ENCODE measurements at regions not wholly inside any gene's neighbourhood (a gene's known extent, or its start where the extent isn't known, plus 50 kb on each side); places are given as distances from the start of the nearest gene placed in this dataset.

- Histone ChIP-seq H3K4me3 (ENCODE audit: low read depth in 2 of 2, low read length in 1 of 2) (no peak overlapping the region), H2AFZ (ENCODE audit: low read depth) (no peak overlapping the region), H3K9me3 (no peaks in the 10 kb centered on the region), H3K36me3 (replicated peaks in 1 of 2; ENCODE audit: control insufficient read depth in 1 of 2, insufficient read depth in 2 of 2, low read length in 1 of 2) (no peaks in the 10 kb centered on the region), H3K4me1 (ENCODE audit: control insufficient read depth in 1 of 2, insufficient read depth in 2 of 2, low read depth in 1 of 2, low read length in 1 of 2) (no peaks in the 10 kb centered on the region), H3K9me2 (no peaks in the 10 kb centered on the region), H3K9ac (no peak overlapping the region), H4K20me1 (ENCODE audit: insufficient read depth) (no peaks in the 10 kb centered on the region), H3K27ac (ENCODE audit: low read depth in 2 of 2, low read length in 1 of 2) (no peak overlapping the region), H3K4me2 (no peak overlapping the region), H3K79me2 (ENCODE audit: insufficient read depth) (no peaks in the 10 kb centered on the region), H3F3A (replicated peaks; ENCODE audit: insufficient read depth) (no peaks in the 10 kb centered on the region), H3K27me3 (ENCODE audit: insufficient read depth) (no peaks in the 10 kb centered on the region)
- ChIA-PET POLR2A (no interaction called here), CTCF (interaction anchor here (0.7 to 1.0 kb wide), 2 partner anchors 65 to 454 kb away, joined by 3 to 4 read pairs; no protein-coding TSS in a partner anchor)
- TF ChIP-seq FOSL2 (IDR thresholded peaks at IDR 0.05; ENCODE audit: borderline replicate concordance, low read depth), result no peak
- no peak for TF ChIP-seq REST (IDR thresholded peaks at IDR 0.05; ENCODE audit: low read depth, low read length)
- no peak for TF ChIP-seq USF2 (IDR thresholded peaks at IDR 0.05; ENCODE audit: borderline replicate concordance, low read depth, low read length)
- TF ChIP-seq EZH2phosphoT487 (IDR thresholded peaks at IDR 0.05; ENCODE audit: borderline replicate concordance, low read depth), result no peak
- no peak for TF ChIP-seq NFIC (IDR thresholded peaks at IDR 0.05; ENCODE audit: borderline replicate concordance)
- no peak for TF ChIP-seq MAX (IDR thresholded peaks at IDR 0.05; ENCODE audit: low read depth)
- TF ChIP-seq GATA2 (CRISPR knock-in tag; IDR thresholded peaks at IDR 0.05), result no peak
- no peak for TF ChIP-seq MXI1 (IDR thresholded peaks at IDR 0.05; ENCODE audit: low read depth, low read length)
- TF ChIP-seq JUND (IDR thresholded peaks at IDR 0.05), result no peak
- TF ChIP-seq EP300 (IDR thresholded peaks at IDR 0.05; ENCODE audit: borderline replicate concordance in 1 of 2, low read depth in 1 of 2, low read length in 1 of 2), result no peak
- TF ChIP-seq FOXJ3 (CRISPR knock-in tag; IDR thresholded peaks at IDR 0.05), result no peak
- TF ChIP-seq MEF2A (IDR thresholded peaks at IDR 0.05; ENCODE audit: borderline replicate concordance, low read depth), result no peak
- no peak for TF ChIP-seq RAD21 (IDR thresholded peaks at IDR 0.05; ENCODE audit: low read length)
- no peak for TF ChIP-seq ZBTB33 (IDR thresholded peaks at IDR 0.05; ENCODE audit: borderline replicate concordance, low read depth)
- no peak for TF ChIP-seq USF1 (IDR thresholded peaks at IDR 0.05; ENCODE audit: borderline replicate concordance, low read depth)
- TF ChIP-seq CTCF (IDR thresholded peaks at IDR 0.05), result no peak
- TF ChIP-seq FOXM1 (IDR thresholded peaks at IDR 0.05; ENCODE audit: low read depth), result no peak
- TF ChIP-seq SMC3 (IDR thresholded peaks at IDR 0.05; ENCODE audit: low read depth, low read length), result no peak
- no peak for TF ChIP-seq TAF1 (IDR thresholded peaks at IDR 0.05; ENCODE audit: borderline replicate concordance, low read depth, low read length)
- TF ChIP-seq YY1 (IDR thresholded peaks at IDR 0.05; ENCODE audit: low read depth), result no peak
- 48% methylated on average over 3 of the region's 3 CpGs for WGBS (ENCODE audit: low lambda C conversion rate)
- no peak for DNase-seq
Measured at GRCh38 chr20:6831461-6831860, 64.0 kb downstream of the BMP2 start.
